ENCODE measurements at regions not wholly inside any gene's neighbourhood (a gene's known extent, or its start where the extent isn't known, plus 50 kb on each side); places are given as distances from the start of the nearest gene placed in this dataset.
A peak's percentile ranks its signal among the peaks of the same experiment; 100 is the strongest.

- DNase-seq, result no peak
These were observed 256.5 kb downstream of the C4orf33 start for GRCh38 chr4:129352480-129352879.

DNA sequence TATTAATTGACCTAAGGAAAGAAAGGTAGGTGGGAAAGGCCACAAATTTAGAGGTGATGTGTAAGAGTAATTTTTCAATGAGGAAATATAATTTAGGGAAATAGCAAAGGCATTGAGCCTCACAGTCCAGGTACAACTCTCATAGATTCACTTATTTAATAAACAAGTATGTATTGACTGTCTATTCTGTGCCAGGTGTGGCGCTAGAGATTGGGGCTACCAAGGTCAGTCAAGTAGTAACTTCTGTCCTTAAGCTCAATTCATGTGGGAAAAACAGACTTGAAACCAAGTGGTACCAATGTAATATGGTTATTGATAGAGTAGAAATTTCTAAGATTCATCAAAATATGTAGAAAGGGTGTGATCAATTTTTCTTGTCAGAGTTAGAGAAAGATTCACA lies 257.5 kb downstream of the C4orf33 start:
- no peak for DNase-seq

DNA sequence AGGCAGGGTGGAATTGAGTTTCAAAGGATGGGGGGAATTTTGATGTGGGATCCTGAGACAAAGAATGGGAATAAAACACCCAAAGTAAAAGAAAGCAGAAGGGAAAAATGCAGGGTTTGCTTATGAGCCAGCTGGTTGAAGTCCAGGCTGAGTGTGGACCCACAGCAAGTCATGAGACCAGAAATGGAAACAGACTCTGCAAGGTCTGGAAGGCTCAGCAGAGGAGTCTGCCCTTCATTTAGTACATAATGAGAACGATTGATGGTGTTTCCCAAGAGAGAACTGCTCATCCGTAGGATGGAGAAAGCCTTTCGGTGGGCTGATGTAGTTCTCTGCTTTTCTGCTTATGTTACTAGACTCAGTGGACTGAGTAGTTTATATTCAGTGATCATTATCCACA lies 259.1 kb downstream of the C4orf33 start:
- DNase-seq, result no peak

DNA sequence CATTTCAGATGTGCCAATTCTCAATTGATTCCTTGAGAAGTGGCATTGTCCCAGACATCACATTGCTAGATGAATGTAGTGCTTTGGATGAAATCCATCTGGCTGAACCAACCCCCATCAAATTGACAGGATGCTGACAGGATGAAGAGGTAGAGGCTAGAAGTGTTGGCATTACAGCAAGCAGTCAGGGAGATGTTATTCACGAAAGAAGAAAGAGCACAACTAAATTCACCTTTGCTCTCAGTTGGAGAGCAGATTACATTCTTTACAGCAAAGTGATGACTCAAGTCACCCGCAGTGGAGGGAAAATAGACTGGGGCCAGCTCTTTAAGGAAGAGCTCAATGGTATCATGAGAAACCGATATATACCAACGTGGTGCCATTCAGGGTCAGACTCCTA lies 259.6 kb downstream of the C4orf33 start:
- DNase-seq, result no peak

- DNase-seq, result peak; percentile 14
These were observed 262.6 kb downstream of the C4orf33 start for GRCh38 chr4:129358571-129358970.

GRCh38 chr4:129359461-129359860 lies 263.5 kb downstream of the C4orf33 start:
- no peak for DNase-seq

- DNase-seq, result peak; percentile 48
These were observed 266.8 kb downstream of the C4orf33 start for GRCh38 chr4:129362691-129363274.

DNA sequence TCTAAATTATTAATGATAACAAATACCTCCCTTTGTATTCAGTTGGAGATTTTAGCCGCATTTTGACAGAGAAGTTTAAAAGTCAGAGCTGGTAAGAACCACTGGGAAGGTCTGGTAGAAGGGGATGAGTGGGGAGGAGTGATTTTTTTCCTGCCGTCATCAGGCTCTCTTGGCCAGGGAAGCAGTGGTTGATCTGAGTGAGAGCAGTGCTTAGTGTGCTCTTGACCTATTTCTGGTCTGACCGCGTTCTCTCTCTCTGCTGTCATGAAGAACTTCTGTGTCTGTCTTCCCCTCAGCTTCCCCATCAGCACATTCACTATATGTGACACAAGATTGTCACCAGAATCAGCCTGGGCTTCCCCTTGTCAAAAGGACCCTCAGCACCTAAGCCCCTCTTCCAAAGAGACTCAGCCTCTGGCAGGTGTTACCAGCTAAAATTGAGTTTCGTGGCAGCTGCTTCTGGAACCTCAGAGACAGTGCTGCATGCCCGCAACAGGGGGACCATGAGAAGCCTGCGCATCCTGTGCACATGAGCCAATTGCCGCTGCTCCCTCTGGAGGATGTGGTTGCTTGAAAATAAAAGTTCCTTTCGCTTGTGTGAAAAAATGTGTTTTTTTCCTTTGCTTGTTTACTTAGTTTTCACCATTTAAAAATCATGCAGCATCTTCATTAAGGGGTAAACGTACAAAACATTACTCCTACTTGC lies 268.9 kb downstream of the C4orf33 start:
- DNase-seq, result no peak

- no peak for DNase-seq
These were observed 273.5 kb downstream of the C4orf33 start for GRCh38 chr4:129369361-129370010.

- DNase-seq, result no peak
These were observed 275.1 kb downstream of the C4orf33 start for GRCh38 chr4:129371065-129371464.

GRCh38 chr4:129371926-129372325 lies 276.0 kb downstream of the C4orf33 start:
- DNase-seq, result no peak

- peak; percentile 3 for DNase-seq
These were observed 281.3 kb downstream of the C4orf33 start for GRCh38 chr4:129377131-129377845.

DNA sequence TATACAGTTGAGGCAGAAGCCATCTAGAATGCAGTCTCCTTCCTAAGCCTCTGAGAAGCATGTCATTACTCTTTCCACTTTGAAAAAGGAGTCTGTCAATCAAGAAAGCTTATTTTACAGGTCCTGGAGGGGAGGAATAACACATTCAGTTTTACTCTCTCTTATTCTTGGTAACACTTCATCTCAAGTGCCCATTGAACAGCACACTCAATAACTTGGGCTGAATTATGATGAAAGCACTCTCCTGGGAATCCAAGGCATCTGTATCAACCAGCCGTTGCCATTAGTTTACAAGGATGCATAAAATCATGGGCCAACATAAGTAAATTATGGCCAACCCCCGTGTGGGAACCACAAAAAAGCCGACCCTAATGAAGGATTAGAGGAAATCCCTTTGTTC lies 282.4 kb downstream of the C4orf33 start:
- no peak for DNase-seq

GRCh38 chr4:129379429-129379828 lies 283.5 kb downstream of the C4orf33 start:
- DNase-seq, result no peak

DNA sequence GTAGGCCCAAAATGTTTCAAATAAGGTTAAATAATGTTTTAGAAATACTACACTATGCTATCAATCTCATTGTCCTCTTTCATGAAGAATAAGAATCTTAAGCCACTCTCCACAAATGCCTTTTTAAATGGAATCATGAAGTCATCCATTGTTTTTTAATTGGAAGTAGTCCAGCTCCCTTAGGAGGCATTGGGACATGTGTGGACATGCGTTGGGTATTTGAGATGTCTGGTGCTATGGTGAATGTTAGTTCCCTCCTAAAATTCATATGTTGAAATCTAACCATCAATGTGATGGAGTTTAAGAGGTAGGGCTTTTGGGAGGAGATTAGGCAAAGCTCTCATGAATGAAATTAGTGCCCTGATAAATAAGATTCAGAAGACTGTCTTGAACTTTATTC lies 289.0 kb downstream of the C4orf33 start:
- no peak for DNase-seq

GRCh38 chr4:129387666-129388065 lies 291.7 kb downstream of the C4orf33 start:
- DNase-seq, result no peak

- no peak for DNase-seq
These were observed 298.0 kb downstream of the C4orf33 start for GRCh38 chr4:129393976-129394375.

GRCh38 chr4:129394635-129395034 lies 298.7 kb downstream of the C4orf33 start:
- DNase-seq, result no peak

- peak; percentile 8 for DNase-seq
These were observed 307.9 kb downstream of the C4orf33 start for GRCh38 chr4:129403848-129404247.

GRCh38 chr4:129410115-129410514 lies 314.2 kb downstream of the C4orf33 start:
- DNase-seq, result no peak

GRCh38 chr4:129415004-129415403 lies 319.1 kb downstream of the C4orf33 start:
- no peak for DNase-seq

- no peak for DNase-seq
These were observed 324.7 kb downstream of the C4orf33 start for GRCh38 chr4:129420637-129421036.

GRCh38 chr4:129422277-129422676 lies 326.3 kb downstream of the C4orf33 start:
- no peak for DNase-seq

DNA sequence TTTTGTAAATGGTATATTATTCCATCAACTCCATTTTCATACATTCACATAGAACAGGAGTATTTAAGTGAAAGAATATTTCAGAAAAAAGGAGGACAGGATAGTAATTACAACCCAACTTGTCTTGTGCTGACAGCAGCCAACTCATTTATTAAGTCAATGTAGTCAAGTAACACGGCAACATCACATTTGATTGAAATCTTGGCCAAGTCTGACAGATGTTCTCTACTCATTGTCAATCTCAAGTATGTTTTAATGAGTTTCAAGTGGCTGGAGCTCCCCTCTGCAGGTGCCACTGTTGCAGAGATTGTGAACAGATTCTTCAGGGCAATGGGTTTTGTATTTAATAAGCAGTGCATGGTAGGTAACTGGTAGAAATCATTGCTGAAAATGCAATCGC lies 332.5 kb downstream of the C4orf33 start:
- no peak for DNase-seq

All from MV-4-11 (cell line).